ENCODE measurements at regions not wholly inside any gene's neighbourhood (a gene's known extent, or its start where the extent isn't known, plus 50 kb on each side); places are given as distances from the start of the nearest gene placed in this dataset.
A peak's percentile ranks its signal among the peaks of the same experiment; 100 is the strongest.

DNA sequence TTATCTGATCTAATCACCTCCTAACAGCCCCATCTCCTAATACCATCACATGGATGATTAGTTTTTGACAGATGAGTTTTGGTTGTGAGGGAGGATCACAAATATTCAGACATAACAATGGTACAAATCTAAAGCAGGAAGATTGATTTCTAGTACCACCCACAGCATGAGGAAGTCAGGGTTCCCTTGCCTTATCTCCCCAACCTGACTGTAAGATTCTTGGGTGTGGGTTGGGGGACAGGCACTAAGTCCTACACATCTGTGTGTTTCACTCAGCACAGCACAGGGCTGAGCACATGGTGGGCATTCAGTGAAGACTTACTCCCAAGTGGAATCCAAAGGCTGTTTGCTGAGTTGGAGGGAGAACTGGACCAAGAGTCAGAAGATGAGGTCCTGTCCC is 93.8 kb upstream of the CXCR4 start:
- no peak for DNase-seq (ENCODE audit: low spot score in 2 of 2)
- no peaks in the 10 kb centered on the region for H3K27me3 ChIP-seq
- H3K9me3 ChIP-seq = no peaks in the 10 kb centered on the region
- H3K4me3 ChIP-seq = no peak overlapping the region
- H3K27ac ChIP-seq = peak overlapping the region in 1 of 4 donors; percentile 0
- H3K4me1 ChIP-seq = no peaks in the 10 kb centered on the region
- H3K36me3 ChIP-seq = no peaks in the 10 kb centered on the region
- no peak for TF ChIP-seq EP300 (IDR thresholded peaks at IDR 0.05)
- TF ChIP-seq, protein P1, sequence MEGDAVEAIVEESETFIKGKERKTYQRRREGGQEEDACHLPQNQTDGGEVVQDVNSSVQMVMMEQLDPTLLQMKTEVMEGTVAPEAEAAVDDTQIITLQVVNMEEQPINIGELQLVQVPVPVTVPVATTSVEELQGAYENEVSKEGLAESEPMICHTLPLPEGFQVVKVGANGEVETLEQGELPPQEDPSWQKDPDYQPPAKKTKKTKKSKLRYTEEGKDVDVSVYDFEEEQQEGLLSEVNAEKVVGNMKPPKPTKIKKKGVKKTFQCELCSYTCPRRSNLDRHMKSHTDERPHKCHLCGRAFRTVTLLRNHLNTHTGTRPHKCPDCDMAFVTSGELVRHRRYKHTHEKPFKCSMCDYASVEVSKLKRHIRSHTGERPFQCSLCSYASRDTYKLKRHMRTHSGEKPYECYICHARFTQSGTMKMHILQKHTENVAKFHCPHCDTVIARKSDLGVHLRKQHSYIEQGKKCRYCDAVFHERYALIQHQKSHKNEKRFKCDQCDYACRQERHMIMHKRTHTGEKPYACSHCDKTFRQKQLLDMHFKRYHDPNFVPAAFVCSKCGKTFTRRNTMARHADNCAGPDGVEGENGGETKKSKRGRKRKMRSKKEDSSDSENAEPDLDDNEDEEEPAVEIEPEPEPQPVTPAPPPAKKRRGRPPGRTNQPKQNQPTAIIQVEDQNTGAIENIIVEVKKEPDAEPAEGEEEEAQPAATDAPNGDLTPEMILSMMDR (IDR thresholded peaks at IDR 0.05) = no peak
- no peak for TF ChIP-seq POLR2A (IDR thresholded peaks at IDR 0.05)

DNA sequence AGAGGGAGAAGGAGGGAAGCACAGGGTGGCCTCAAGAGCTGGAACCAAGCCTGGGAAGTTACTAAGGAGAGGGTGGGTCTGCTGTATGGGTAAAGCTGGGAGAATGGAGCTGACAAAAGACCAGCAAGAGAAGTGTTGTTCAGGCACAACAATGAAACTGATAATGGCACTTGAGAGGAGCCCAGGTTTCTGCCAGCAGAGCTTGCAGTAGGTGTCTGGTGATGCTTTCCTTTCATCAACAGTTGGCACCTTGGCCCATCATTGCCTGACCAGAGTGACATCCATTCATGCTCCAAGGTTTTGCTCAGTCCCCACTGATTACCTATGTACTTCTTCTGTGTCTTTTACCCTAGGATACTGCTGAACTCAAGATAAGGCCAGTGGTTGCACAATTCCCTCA is 92.9 kb upstream of the CXCR4 start:
- DNase-seq (ENCODE audit: low spot score in 2 of 2) = no peak
- Histone ChIP-seq H3K9me3 (no peaks in the 10 kb centered on the region), H3K4me3 (no peak overlapping the region), H3K4me1 (no peaks in the 10 kb centered on the region), H3K36me3 (no peaks in the 10 kb centered on the region), H3K27me3 (no peaks in the 10 kb centered on the region), H3K27ac (peak overlapping the region in 1 of 4 donors; percentile 17)
- TF ChIP-seq, protein P1 (IDR thresholded peaks at IDR 0.05) = no peak
- TF ChIP-seq EP300 (IDR thresholded peaks at IDR 0.05) (peak in 1 of 2 donors; percentile 0), POLR2A (IDR thresholded peaks at IDR 0.05) (no peak)

DNA sequence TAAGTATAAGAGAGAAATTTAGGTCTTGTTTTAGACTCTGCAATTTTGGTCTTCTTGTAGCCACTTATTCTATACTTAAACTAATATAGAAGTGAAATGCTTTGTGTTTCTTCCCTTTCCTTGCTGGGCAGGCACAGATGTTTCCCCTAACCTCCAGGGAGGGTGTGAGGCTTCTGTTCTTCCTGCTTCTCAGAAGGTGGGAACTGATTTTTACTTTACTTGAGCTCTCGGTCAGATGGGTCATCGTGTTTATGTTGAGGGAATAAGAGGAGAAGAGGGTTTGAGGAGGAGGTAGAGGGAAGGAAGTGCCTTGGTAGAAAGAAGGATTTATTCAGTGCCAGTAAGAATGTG is 92.5 kb upstream of the CXCR4 start:
- Histone ChIP-seq H3K9me3 (no peaks in the 10 kb centered on the region), H3K36me3 (no peaks in the 10 kb centered on the region), H3K27ac (peak overlapping the region in 1 of 4 donors; percentile 17), H3K27me3 (no peaks in the 10 kb centered on the region), H3K4me1 (no peaks in the 10 kb centered on the region), H3K4me3 (no peak overlapping the region)
- 50 to 66% methylated on average over 2 of the region's 2 CpGs for WGBS, 2 donors
- TF ChIP-seq, protein P1 (IDR thresholded peaks at IDR 0.05) = no peak
- no peak for TF ChIP-seq POLR2A (IDR thresholded peaks at IDR 0.05)
- peak in 1 of 2 donors; percentile 6 for TF ChIP-seq EP300 (IDR thresholded peaks at IDR 0.05)
- no peak for DNase-seq (ENCODE audit: low spot score in 2 of 2)

DNA sequence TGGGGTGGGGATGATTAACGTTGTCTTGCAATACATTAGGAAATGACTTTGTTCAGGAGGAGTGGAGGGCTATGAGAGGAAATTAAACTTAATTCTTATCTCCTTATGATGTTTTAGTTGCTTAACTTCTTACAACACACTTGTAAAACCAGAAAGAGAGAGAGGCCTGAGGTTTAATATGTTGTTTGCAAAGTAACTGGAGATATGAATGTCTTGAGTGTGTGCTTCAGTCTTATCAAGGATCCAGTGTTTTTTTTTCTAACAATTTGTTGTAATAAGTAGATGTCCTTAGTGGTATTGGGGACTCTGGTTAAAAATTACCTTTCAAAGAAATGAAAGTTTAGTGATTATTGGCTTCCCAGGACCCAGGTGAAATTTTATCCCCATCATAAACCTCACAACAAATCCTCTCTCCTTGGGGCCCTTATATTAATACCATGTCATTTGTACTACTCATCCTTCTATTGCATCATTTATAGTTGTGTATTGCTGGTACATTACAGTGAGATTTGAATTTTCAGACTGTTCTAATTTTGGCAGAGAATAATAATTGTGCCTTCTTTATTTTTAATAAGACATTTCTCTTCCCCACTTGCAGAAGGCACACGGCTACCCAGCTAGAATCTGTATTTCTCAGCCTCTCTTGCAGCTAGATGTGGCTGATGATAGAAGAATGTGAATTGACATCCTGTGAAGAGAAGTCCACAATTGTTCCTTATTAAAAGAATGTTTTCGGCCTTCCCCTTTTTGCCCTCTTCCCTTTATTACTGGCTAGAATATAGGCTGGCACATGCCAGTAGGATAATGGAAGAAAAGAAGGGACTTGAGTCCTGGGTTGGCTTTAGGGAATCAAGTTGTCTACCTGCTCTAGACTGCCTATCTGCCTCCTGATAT is 91.9 kb upstream of the CXCR4 start:
- TF ChIP-seq, protein P1 (IDR thresholded peaks at IDR 0.05) = no peak
- TF ChIP-seq POLR2A (IDR thresholded peaks at IDR 0.05) (no peak), EP300 (IDR thresholded peaks at IDR 0.05) (no peak)
- Histone ChIP-seq H3K4me1 (no peaks in the 10 kb centered on the region), H3K36me3 (no peaks in the 10 kb centered on the region), H3K27ac (peak overlapping the region in 1 of 4 donors; percentile 17), H3K27me3 (no peaks in the 10 kb centered on the region), H3K4me3 (no peak overlapping the region), H3K9me3 (no peaks in the 10 kb centered on the region)
- 78 to 80% methylated on average over 3 of the region's 3 CpGs for WGBS, 2 donors
- no peak for DNase-seq (ENCODE audit: low spot score in 2 of 2)

DNA sequence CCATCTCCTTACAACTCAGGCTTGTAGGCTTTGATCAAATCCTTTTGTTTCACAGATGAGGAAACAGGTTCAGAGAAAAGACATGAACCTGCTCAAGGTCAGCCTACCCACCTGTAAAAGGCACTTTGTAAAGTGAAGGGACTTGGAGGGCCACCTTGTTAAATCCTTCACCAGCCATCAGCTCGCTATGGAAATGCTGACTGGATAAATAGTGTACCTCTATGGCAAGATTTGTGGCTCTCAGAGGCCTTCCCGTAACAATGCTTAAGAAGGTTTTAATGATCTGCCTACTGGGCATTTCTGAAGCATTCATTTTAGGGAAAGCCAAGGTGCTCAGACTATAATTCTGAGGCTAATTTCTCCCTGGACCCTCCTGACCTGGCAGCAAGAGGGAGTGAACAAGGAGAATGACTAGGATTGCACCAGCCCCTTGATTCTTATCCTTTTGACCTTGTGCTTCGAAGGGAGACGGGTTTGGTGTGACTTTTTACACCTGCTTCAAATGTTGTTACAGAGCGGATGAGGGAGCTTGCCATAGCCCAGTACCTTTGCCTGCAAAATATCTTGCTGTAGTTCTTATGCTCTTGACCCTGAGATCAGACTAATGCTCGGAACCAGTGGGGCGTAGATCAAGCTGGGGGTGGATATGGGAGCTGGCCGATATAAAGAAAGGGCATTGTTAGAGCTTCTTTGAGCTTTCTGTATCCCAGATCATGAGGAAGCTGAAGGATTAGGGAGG is 90.9 kb upstream of the CXCR4 start:
- no peaks in the 10 kb centered on the region for H3K27me3 ChIP-seq
- WGBS, 2 donors = 72 to 73% methylated on average over 8 of the region's 8 CpGs
- DNase-seq (ENCODE audit: low spot score in 2 of 2) = no peak
- H3K36me3 ChIP-seq = no peaks in the 10 kb centered on the region
- peaks cover 0 to 6% (median 0%) of the 10 kb centered on the region in 4 donors for H3K9me3 ChIP-seq
- no peak overlapping the region for H3K27ac ChIP-seq
- H3K4me1 ChIP-seq = no peaks in the 10 kb centered on the region
- no peak overlapping the region for H3K4me3 ChIP-seq
- TF ChIP-seq EP300 (IDR thresholded peaks at IDR 0.05) = no peak
- TF ChIP-seq POLR2A (IDR thresholded peaks at IDR 0.05) = no peak
- TF ChIP-seq, protein P1 (IDR thresholded peaks at IDR 0.05) = no peak

All from tibial nerve (tissue), 4 donors.